Esophagus squamous epithelium (tissue), 4 donors: ENCODE measurements at regions not wholly inside any gene's neighbourhood (a gene's known extent, or its start where the extent isn't known, plus 50 kb on each side); places are given as distances from the start of the nearest gene placed in this dataset.

Source experiments
- POLR2A ChIP-seq, 4 donors: fragments of 450-650 bp; IDR thresholded peaks; one replicate each; pipeline ENCODE4 v1.6.1; 2017; ENCODE audit warnings: antibody characterized with exemption in 4 of 4, mild to moderate bottlenecking in 4 of 4, moderate library complexity in 3 of 4
- TF ChIP-seq, protein P1 (sequence below), 6 experiments: fragments of 450-650 bp in 4 of 6; fragments of 200-600 bp in 2 of 6; sonication (generic) in 2 of 6; IDR thresholded peaks; one replicate each; pipeline ENCODE4 v1.5.1; 2016 to 2019; ENCODE audit warnings: antibody characterized with exemption in 6 of 6, mild to moderate bottlenecking in 4 of 6, moderate library complexity in 4 of 6

DNA sequence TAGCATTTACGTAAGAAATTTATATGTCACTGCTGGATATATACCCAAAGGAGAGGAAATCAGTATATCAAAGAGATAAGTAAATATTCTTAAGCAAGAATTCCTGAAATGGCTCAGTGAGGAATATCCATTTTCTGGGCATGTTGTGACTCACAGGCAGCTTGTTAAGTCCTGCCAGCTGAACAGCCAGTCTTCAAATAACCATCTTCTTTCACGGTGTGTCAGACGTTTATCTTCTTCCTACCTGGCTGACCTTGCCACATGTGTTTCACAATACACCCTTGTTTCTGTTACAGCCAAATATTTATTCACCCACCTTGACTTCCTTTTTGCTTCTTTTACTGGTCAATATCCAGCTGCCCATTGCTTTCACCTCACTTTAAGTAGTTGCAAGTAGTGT is 648.1 kb downstream of the ANKRD7 start:
- TF ChIP-seq, protein P1, sequence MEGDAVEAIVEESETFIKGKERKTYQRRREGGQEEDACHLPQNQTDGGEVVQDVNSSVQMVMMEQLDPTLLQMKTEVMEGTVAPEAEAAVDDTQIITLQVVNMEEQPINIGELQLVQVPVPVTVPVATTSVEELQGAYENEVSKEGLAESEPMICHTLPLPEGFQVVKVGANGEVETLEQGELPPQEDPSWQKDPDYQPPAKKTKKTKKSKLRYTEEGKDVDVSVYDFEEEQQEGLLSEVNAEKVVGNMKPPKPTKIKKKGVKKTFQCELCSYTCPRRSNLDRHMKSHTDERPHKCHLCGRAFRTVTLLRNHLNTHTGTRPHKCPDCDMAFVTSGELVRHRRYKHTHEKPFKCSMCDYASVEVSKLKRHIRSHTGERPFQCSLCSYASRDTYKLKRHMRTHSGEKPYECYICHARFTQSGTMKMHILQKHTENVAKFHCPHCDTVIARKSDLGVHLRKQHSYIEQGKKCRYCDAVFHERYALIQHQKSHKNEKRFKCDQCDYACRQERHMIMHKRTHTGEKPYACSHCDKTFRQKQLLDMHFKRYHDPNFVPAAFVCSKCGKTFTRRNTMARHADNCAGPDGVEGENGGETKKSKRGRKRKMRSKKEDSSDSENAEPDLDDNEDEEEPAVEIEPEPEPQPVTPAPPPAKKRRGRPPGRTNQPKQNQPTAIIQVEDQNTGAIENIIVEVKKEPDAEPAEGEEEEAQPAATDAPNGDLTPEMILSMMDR (IDR thresholded peaks at IDR 0.05) = no peak
- no peak for TF ChIP-seq POLR2A (IDR thresholded peaks at IDR 0.05)
